Keratinocyte (primary cell): ENCODE measurements at regions not wholly inside any gene's neighbourhood (a gene's known extent, or its start where the extent isn't known, plus 50 kb on each side); places are given as distances from the start of the nearest gene placed in this dataset.

Experiments used
- CTCF ChIP-seq, 3 experiments: IDR thresholded peaks in 1 of 3; conservative IDR thresholded peaks in 1 of 3; optimal IDR thresholded peaks in 1 of 3; 2 replicates in 2 of 3; 3 replicates in 1 of 3; pipeline versions ENCODE3 to v1.5.1; 2011; ENCODE audit warnings: low read length in 3 of 3, mild to moderate bottlenecking in 3 of 3, moderate library complexity in 2 of 3, control low read depth in 1 of 3, inconsistent platforms in 1 of 3; ENCODE audit not compliant: insufficient read depth in 2 of 3; ENCODE audit errors: extremely low read depth in 1 of 3
- EZH2 ChIP-seq: IDR thresholded peaks from one replicate; pipeline ENCODE4 v1.6.1; 2012; ENCODE audit warnings: inconsistent platforms, mild to moderate bottlenecking, low read length, moderate library complexity

DNA sequence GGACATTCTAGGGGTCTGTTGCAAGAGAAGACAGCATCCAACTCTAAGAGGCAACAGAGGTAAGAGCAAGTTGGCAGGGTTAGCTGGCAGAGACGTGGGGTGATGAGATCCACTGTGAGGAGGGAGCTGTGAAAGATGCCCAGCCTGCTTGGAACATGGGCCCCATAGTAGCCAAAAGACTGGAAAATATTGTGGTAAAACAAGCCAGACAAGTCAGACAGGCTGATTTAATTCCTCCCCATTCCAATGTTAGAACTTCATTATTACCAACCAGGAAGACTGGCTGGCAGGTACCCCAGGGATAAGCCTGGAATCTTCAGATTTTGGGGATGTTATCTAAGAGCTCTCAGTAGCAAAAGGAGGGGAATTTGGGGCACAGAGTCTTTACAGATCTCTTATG lies 181.3 kb downstream of the SEC61B start:
- TF ChIP-seq CTCF (optimal IDR thresholded peaks at IDR 0.05 in 1 of 3, IDR thresholded peaks at IDR 0.05 in 1 of 3, conservative IDR thresholded peaks at IDR 0.05 in 1 of 3; ENCODE audit: extremely low read depth in 1 of 3, insufficient read depth in 2 of 3, low read length in 3 of 3): no peak
- no peak for TF ChIP-seq EZH2
